HG03354 (cell line): ENCODE measurements at regions not wholly inside any gene's neighbourhood (a gene's known extent, or its start where the extent isn't known, plus 50 kb on each side); places are given as distances from the start of the nearest gene placed in this dataset.
"Not testable (repeated sequence)": the region's sequence is repeated elsewhere in the genome, so short reads cannot be mapped to it uniquely, and the experiment has no call there.

ENCODE experiments used
- ATAC-seq: cut with Tn5 transposase; IDR thresholded peaks from one replicate; pipeline ENCODE4 v1.9.1; 2021; ENCODE audit warnings: mild to moderate bottlenecking; ENCODE audit not compliant: unreplicated experiment, poor library complexity, severe bottlenecking

GRCh38 chr4:117845270-117845669, 189.0 kb upstream of the NDST3 start:
- no peak for ATAC-seq

GRCh38 chr4:117847849-117848248, 186.4 kb upstream of the NDST3 start:
- ATAC-seq, result no peak

- ATAC-seq, result no peak
These were observed 166.1 kb upstream of the NDST3 start for GRCh38 chr4:117868201-117868600.

GRCh38 chr4:117873779-117874178, 160.5 kb upstream of the NDST3 start:
- ATAC-seq, result no peak

- ATAC-seq, result no peak
These were observed 160.1 kb upstream of the NDST3 start for GRCh38 chr4:117874216-117874615.

- no peak for ATAC-seq
These were observed 144.3 kb upstream of the NDST3 start for GRCh38 chr4:117889978-117890377.

GRCh38 chr4:117893207-117893606, 141.1 kb upstream of the NDST3 start:
- ATAC-seq, result no peak

- ATAC-seq, result no peak
These were observed 135.8 kb upstream of the NDST3 start for GRCh38 chr4:117898496-117898895.

GRCh38 chr4:117900832-117901231, 133.5 kb upstream of the NDST3 start:
- ATAC-seq, result no peak

- no peak for ATAC-seq
These were observed 126.6 kb upstream of the NDST3 start for GRCh38 chr4:117907646-117908045.

- ATAC-seq, result no peak
These were observed 125.7 kb upstream of the NDST3 start for GRCh38 chr4:117908306-117909207.

GRCh38 chr4:117916728-117917127, 117.6 kb upstream of the NDST3 start:
- no peak for ATAC-seq

- not testable (repeated sequence) for ATAC-seq
These were observed 112.0 kb upstream of the NDST3 start for GRCh38 chr4:117922311-117922710.

GRCh38 chr4:117927823-117928222, 106.5 kb upstream of the NDST3 start:
- ATAC-seq, result not testable (repeated sequence)

GRCh38 chr4:117941611-117942010, 92.7 kb upstream of the NDST3 start:
- no peak for ATAC-seq

- ATAC-seq, result no peak
These were observed 84.7 kb upstream of the NDST3 start for GRCh38 chr4:117949621-117950020.

- no peak for ATAC-seq
These were observed 76.7 kb upstream of the NDST3 start for GRCh38 chr4:117957571-117957970.

- no peak for ATAC-seq
These were observed 68.7 kb upstream of the NDST3 start for GRCh38 chr4:117965622-117966021.

- ATAC-seq, result no peak
These were observed 65.7 kb upstream of the NDST3 start for GRCh38 chr4:117968606-117969005.

GRCh38 chr4:117971403-117971802, 62.9 kb upstream of the NDST3 start:
- no peak for ATAC-seq

- ATAC-seq, result no peak
These were observed 50.5 kb upstream of the NDST3 start for GRCh38 chr4:117983541-117984365.
